HCT116 (cell line): ENCODE measurements at regions not wholly inside any gene's neighbourhood (a gene's known extent, or its start where the extent isn't known, plus 50 kb on each side); places are given as distances from the start of the nearest gene placed in this dataset.
"Not testable (repeated sequence)": the region's sequence is repeated elsewhere in the genome, so short reads cannot be mapped to it uniquely, and the experiment has no call there.

ENCODE experiments used
- ATAC-seq: fragments of 200-7000 bp; cut with Tn5 transposase; 2 replicates; pipeline ENCODE4 v1.9.1; 2020; ENCODE audit warnings: mild to moderate bottlenecking, moderate library complexity
- BruUV-seq: library from RNA; stranded (reverse); fragments of 400-500 nt; replicated peaks from 2 replicates; lab custom pipeline; 2021; lab: Mats Ljungman, UMichigan
- CTCF ChIA-PET: fragments of 300-600 bp; sonication (Branson Sonifier 250); formaldehyde crosslinking; loops from one replicate; lab custom pipeline; 2021; ENCODE audit warnings: antibody characterized with exemption; lab: Charles Lee
- POLR2A ChIA-PET: fragments of 300-600, 350-600 bp; sonication (Branson Sonifier 250); formaldehyde crosslinking; loops from one replicate; lab custom pipeline; 2021; ENCODE audit warnings: antibody characterized with exemption; lab: Charles Lee
- RAD21 ChIA-PET, 2 experiments: fragments of 300-600 bp; sonication (Branson Sonifier 250); formaldehyde crosslinking; loops; one replicate each; lab custom pipeline; 2023; ENCODE audit warnings: low total read pairs in 2 of 2; ENCODE audit not compliant: uncharacterized antibody in 2 of 2, unreplicated experiment in 2 of 2, low non-redundant PET in 1 of 2; lab: Charles Lee
- DNase-seq: peaks from one replicate; pipeline ENCODE4 v3.0.0-alpha.2; 2010; ENCODE audit warnings: low read depth, low spot score
- H2AFZ ChIP-seq: fragments of 200-600 bp; shearing (Covaris generic), sonication (generic); 2 replicates; pipeline ENCODE4 v1.6.1; 2017; ENCODE audit warnings: low read depth, mixed run types, mixed read lengths, antibody characterized with exemption, low read length; ENCODE audit not compliant: poor library complexity, severe bottlenecking
- H3K27ac ChIP-seq: 2 replicates; pipeline ENCODE4 v1.5.1; 2012; ENCODE audit warnings: low read depth, low read length
- H3K27me3 ChIP-seq: fragments of 200-600 bp; sonication (generic); 2 replicates; pipeline ENCODE4 v1.6.1; 2016; ENCODE audit warnings: mixed run types, low read length, mixed read lengths; ENCODE audit not compliant: insufficient read depth
- H3K36me3 ChIP-seq, 2 experiments: fragments of 200-500 bp in 1 of 2; fragments of 200-600 bp in 1 of 2; sonication (Bioruptor generic) in 1 of 2; sonication (generic) in 1 of 2; 2 replicates each; pipeline versions ENCODE4 v1.5.1 to v1.6.1; 2014 to 2016; ENCODE audit warnings: low read length in 2 of 2, inconsistent platforms in 1 of 2, mixed read lengths in 1 of 2, mixed run types in 1 of 2; ENCODE audit not compliant: insufficient read depth in 2 of 2, control insufficient read depth in 1 of 2
- H3K4me1 ChIP-seq, 2 experiments: fragments of 200-600 bp in 1 of 2; sonication (generic) in 1 of 2; 2 replicates each; pipeline versions ENCODE4 v1.5.1 to v1.6.1; 2012 to 2017; ENCODE audit warnings: low read length in 2 of 2, inconsistent platforms in 1 of 2, mild to moderate bottlenecking in 1 of 2, mixed read lengths in 1 of 2, mixed run types in 1 of 2, moderate library complexity in 1 of 2; ENCODE audit not compliant: insufficient read depth in 2 of 2, control insufficient read depth in 1 of 2
- H3K4me2 ChIP-seq: fragments of 200-600 bp; sonication (generic); 2 replicates; pipeline ENCODE4 v1.6.1; 2017; ENCODE audit warnings: mixed run types, low read length, mixed read lengths
- H3K4me3 ChIP-seq, 2 experiments: fragments of 200-600 bp in 1 of 2; sonication (generic) in 1 of 2; replicated peaks in 1 of 2; 2 replicates each; pipeline ENCODE4 v1.5.1; 2011 to 2016; ENCODE audit warnings: low read length in 2 of 2, control low read depth in 1 of 2, low read depth in 1 of 2, mild to moderate bottlenecking in 1 of 2, mixed read lengths in 1 of 2, mixed run types in 1 of 2
- H3K79me2 ChIP-seq: fragments of 200-600 bp; sonication (generic); 2 replicates; pipeline ENCODE4 v1.6.1; 2017; ENCODE audit warnings: mild to moderate bottlenecking, mixed run types, low read length, moderate library complexity, mixed read lengths; ENCODE audit not compliant: insufficient read depth
- H3K9ac ChIP-seq: fragments of 200-600 bp; sonication (generic); 2 replicates; pipeline ENCODE4 v1.6.1; 2016; ENCODE audit warnings: low read length, mixed read lengths
- H3K9me2 ChIP-seq: fragments of 200-600 bp; sonication (generic), shearing (Covaris generic); 2 replicates; pipeline ENCODE4 v1.6.1; 2017; ENCODE audit warnings: mixed run types, mild to moderate bottlenecking, moderate library complexity; ENCODE audit not compliant: insufficient read depth
- H3K9me3 ChIP-seq, 2 experiments: fragments of 200-500 bp in 1 of 2; fragments of 200-600 bp in 1 of 2; sonication (Bioruptor generic) in 1 of 2; sonication (generic) in 1 of 2; 2 replicates each; pipeline ENCODE4 v1.6.1; 2014 to 2017; ENCODE audit warnings: low read length in 2 of 2, mixed read lengths in 2 of 2, inconsistent platforms in 1 of 2, low read depth in 1 of 2, mild to moderate bottlenecking in 1 of 2, mixed run types in 1 of 2, moderate library complexity in 1 of 2; ENCODE audit not compliant: control insufficient read depth in 1 of 2, insufficient read depth in 1 of 2
- H4K20me1 ChIP-seq: fragments of 200-600 bp; sonication (generic), shearing (Covaris generic); 2 replicates; pipeline ENCODE4 v1.6.1; 2017; ENCODE audit warnings: mixed run types, mild to moderate bottlenecking, moderate library complexity; ENCODE audit not compliant: insufficient read depth
- CBX3 ChIP-seq: IDR thresholded peaks from 2 replicates; pipeline ENCODE4 v1.6.1; 2012; ENCODE audit warnings: low read depth
- ELF1 ChIP-seq: IDR thresholded peaks from 2 replicates; pipeline ENCODE4 v1.6.1; 2012; ENCODE audit warnings: low read depth, borderline replicate concordance
- EZH2 ChIP-seq: fragments of 200-600 bp; sonication (generic); IDR thresholded peaks from 2 replicates; pipeline ENCODE4 v1.6.1; 2017; ENCODE audit warnings: antibody characterized with exemption, mixed run types
- RAD21 ChIP-seq: IDR thresholded peaks from 2 replicates; pipeline ENCODE4 v1.6.1; 2012; ENCODE audit warnings: low read depth, mild to moderate bottlenecking
- SRF ChIP-seq: IDR thresholded peaks from 2 replicates; pipeline ENCODE4 v1.6.1; 2012; ENCODE audit warnings: low read depth
- intact Hi-C: fragments of 100-400 bp; cut with micrococcal nuclease; formaldehyde crosslinking; loops from 2 replicates; pipeline ENCODE4 v1.10.0; 2022

- POLR2A ChIA-PET: no interaction called here
- Histone ChIP-seq H3K4me3 (no peak overlapping the region), H3K9me2 (no peaks in the 10 kb centered on the region), H3K79me2 (no peaks in the 10 kb centered on the region), H3K9me3 (no peaks in the 10 kb centered on the region), H3K27me3 (no peaks in the 10 kb centered on the region), H3K9ac (no peak overlapping the region), H2AFZ (no peak overlapping the region), H3K4me2 (no peak overlapping the region), H4K20me1 (no peaks in the 10 kb centered on the region), H3K36me3 (no peaks in the 10 kb centered on the region), H3K4me1 (no peaks in the 10 kb centered on the region), H3K27ac (no peak overlapping the region)
- DNase-seq (no peak), ATAC-seq (no peak)
- CTCF ChIA-PET: no interaction called here
- TF ChIP-seq SRF (no peak), RAD21 (no peak), EZH2 (no peak), ELF1 (no peak), CBX3 (no peak)
- RAD21 ChIA-PET: no interaction called here
- BruUV-seq: no TSS peak
- intact Hi-C loops: no loop called here
These were observed 167.6 kb upstream of the NYAP2 start for GRCh38 chr2:225231900-225232299.

GRCh38 chr2:225229346-225229745, 170.2 kb upstream of the NYAP2 start:
- ATAC-seq, H3K9me2 ChIP-seq, POLR2A ChIA-PET, BruUV-seq, H3K9ac ChIP-seq, H3K4me1 ChIP-seq, H4K20me1 ChIP-seq, RAD21 ChIA-PET, H3K27ac ChIP-seq, intact Hi-C loops, H3K36me3 ChIP-seq, H3K9me3 ChIP-seq, CTCF ChIA-PET, H3K27me3 ChIP-seq, H2AFZ ChIP-seq, DNase-seq, H3K79me2 ChIP-seq, H3K4me2 ChIP-seq, H3K4me3 ChIP-seq: not testable (repeated sequence)
